Mesenchymal stem cell (in vitro differentiated cells and primary cell): ENCODE measurements at regions not wholly inside any gene's neighbourhood (a gene's known extent, or its start where the extent isn't known, plus 50 kb on each side); places are given as distances from the start of the nearest gene placed in this dataset.
A peak's percentile ranks its signal among the peaks of the same experiment; 100 is the strongest.

Experiments
- DNase-seq: peaks from one replicate; pipeline ENCODE4 v3.0.0-alpha.2; 2013
- H2AFZ ChIP-seq: one replicate; pipeline ENCODE4 v1.6.1; 2013; ENCODE audit warnings: low read depth, mild to moderate bottlenecking, control low read depth, inconsistent platforms, low read length, moderate library complexity
- H2AK5ac ChIP-seq: 2 replicates; pipeline ENCODE4 v1.6.1; 2013; ENCODE audit warnings: low read length, moderate library complexity, mild to moderate bottlenecking, inconsistent platforms; ENCODE audit not compliant: severe bottlenecking
- H2BK120ac ChIP-seq: one replicate; pipeline ENCODE4 v1.6.1; 2013; ENCODE audit warnings: low read depth, mild to moderate bottlenecking, inconsistent platforms, low read length, moderate library complexity
- H2BK12ac ChIP-seq, 2 experiments: one replicate each; pipeline ENCODE4 v1.6.1; 2013; ENCODE audit warnings: inconsistent platforms in 2 of 2, low read length in 2 of 2, mild to moderate bottlenecking in 2 of 2, moderate library complexity in 2 of 2, control low read depth in 1 of 2
- H2BK15ac ChIP-seq: one replicate; pipeline ENCODE4 v1.6.1; 2013; ENCODE audit warnings: mild to moderate bottlenecking, low read depth, inconsistent platforms; ENCODE audit not compliant: poor library complexity, severe bottlenecking
- H2BK5ac ChIP-seq: 2 replicates; pipeline ENCODE4 v1.6.1; 2013; ENCODE audit warnings: low read depth, mild to moderate bottlenecking, low read length, control low read depth, inconsistent platforms; ENCODE audit not compliant: poor library complexity, severe bottlenecking
- H3K14ac ChIP-seq, 2 experiments: one replicate each; pipeline ENCODE4 v1.6.1; 2013; ENCODE audit warnings: inconsistent platforms in 2 of 2, low read length in 2 of 2, control low read depth in 1 of 2, mild to moderate bottlenecking in 1 of 2, moderate library complexity in 1 of 2
- H3K18ac ChIP-seq, 2 experiments: one replicate each; pipeline ENCODE4 v1.6.1; 2013; ENCODE audit warnings: inconsistent platforms in 2 of 2, low read length in 2 of 2, control low read depth in 1 of 2, low read depth in 1 of 2, mild to moderate bottlenecking in 1 of 2
- H3K23ac ChIP-seq, 2 experiments: one replicate each; pipeline ENCODE4 v1.6.1; 2013; ENCODE audit warnings: inconsistent platforms in 2 of 2, low read length in 2 of 2, mild to moderate bottlenecking in 2 of 2, moderate library complexity in 2 of 2, control low read depth in 1 of 2
- H3K27ac ChIP-seq: 2 replicates; pipeline ENCODE4 v1.5.1; 2013; ENCODE audit warnings: mild to moderate bottlenecking, moderate library complexity, low read length, control low read depth, inconsistent platforms; ENCODE audit not compliant: poor library complexity, severe bottlenecking
- H3K27me3 ChIP-seq, 2 experiments: 2 replicates each; pipeline versions ENCODE4 v1.6.1 to v1.7.0; 2013; ENCODE audit warnings: low read length in 2 of 2, mild to moderate bottlenecking in 2 of 2, moderate library complexity in 2 of 2, control low read depth in 1 of 2, inconsistent platforms in 1 of 2; ENCODE audit not compliant: control insufficient read depth in 1 of 2, insufficient read depth in 1 of 2
- H3K36me3 ChIP-seq, 2 experiments: 2 replicates each; pipeline versions ENCODE4 v1.6.1 to v1.7.0; 2013; ENCODE audit warnings: low read length in 2 of 2, control low read depth in 1 of 2, inconsistent platforms in 1 of 2, low read depth in 1 of 2, mild to moderate bottlenecking in 1 of 2; ENCODE audit not compliant: insufficient read depth in 2 of 2, control insufficient read depth in 1 of 2
- H3K4ac ChIP-seq, 2 experiments: one replicate each; pipeline ENCODE4 v1.6.1; 2013; ENCODE audit warnings: inconsistent platforms in 2 of 2, low read length in 2 of 2, mild to moderate bottlenecking in 2 of 2, moderate library complexity in 2 of 2, control low read depth in 1 of 2, low read depth in 1 of 2
- H3K4me1 ChIP-seq: 2 replicates; pipeline ENCODE4 v1.6.1; 2013; ENCODE audit warnings: low read depth, low read length, control low read depth; ENCODE audit not compliant: control insufficient read depth, insufficient read depth
- H3K4me2 ChIP-seq: 2 replicates; pipeline ENCODE4 v1.6.1; 2013; ENCODE audit warnings: low read length, mild to moderate bottlenecking, inconsistent platforms; ENCODE audit not compliant: poor library complexity, severe bottlenecking
- H3K4me3 ChIP-seq, 2 experiments: 2 replicates each; pipeline versions ENCODE4 v1.5.1 to v1.7.0; 2013; ENCODE audit warnings: low read length in 2 of 2, mild to moderate bottlenecking in 2 of 2, control low read depth in 1 of 2, low read depth in 1 of 2; ENCODE audit not compliant: insufficient read depth in 1 of 2
- H3K79me1 ChIP-seq: replicated peaks from 2 replicates; pipeline ENCODE4 v1.6.1; 2013; ENCODE audit warnings: mild to moderate bottlenecking, control low read depth, low read length, inconsistent platforms; ENCODE audit not compliant: poor library complexity, severe bottlenecking
- H3K9ac ChIP-seq: 2 replicates; pipeline ENCODE4 v1.7.0; 2013; ENCODE audit warnings: mild to moderate bottlenecking, low read length, moderate library complexity
- H3K9me3 ChIP-seq: 2 replicates; pipeline ENCODE4 v1.7.0; 2013; ENCODE audit warnings: mild to moderate bottlenecking, low read length; ENCODE audit not compliant: control insufficient read depth
- H4K8ac ChIP-seq: one replicate; pipeline ENCODE4 v1.6.1; 2013; ENCODE audit warnings: inconsistent platforms, mild to moderate bottlenecking, low read length, moderate library complexity
- H4K91ac ChIP-seq: one replicate; pipeline ENCODE4 v1.6.1; 2013; ENCODE audit warnings: mild to moderate bottlenecking, low read length, inconsistent platforms
- WGBS: methylation state at CpG from one replicate; pipeline ENCODE4 v1.1.7; 2013; ENCODE audit warnings: mixed read lengths; 5-methylcytosine and 5-hydroxymethylcytosine counted together

DNA sequence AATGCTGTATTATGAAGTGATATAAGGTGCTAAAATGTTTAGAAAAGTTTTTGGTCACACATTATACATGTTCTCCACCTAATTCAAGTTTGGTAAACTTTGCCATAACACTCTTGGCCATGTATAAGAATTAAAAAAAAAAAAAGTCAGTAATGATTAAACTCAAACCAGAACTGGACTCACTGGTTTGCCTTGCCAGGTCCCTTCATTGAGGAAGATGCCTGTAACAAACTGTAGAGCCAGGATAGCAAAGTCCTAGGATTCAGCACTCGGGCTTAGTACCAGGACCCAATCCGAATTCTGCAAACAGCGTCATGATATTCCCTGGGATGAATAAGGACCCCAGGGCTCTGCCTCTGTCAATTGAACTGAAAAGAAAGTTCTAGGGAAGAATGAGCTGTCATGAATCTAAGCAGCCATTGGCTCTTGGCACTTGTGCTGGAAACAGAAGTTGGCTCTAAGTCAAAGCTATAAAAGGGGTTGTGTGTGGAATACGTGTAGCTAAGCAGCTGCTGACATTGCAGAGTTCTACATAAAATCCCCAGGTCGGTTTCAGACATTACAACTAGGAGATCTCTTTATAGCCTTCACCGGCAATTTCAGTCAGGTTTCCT is 216.9 kb downstream of the C7orf25 start:
- no peak overlapping the region for H2BK120ac ChIP-seq
- peaks cover 0 to 28% of the 10 kb centered on the region in 2 experiments for H3K27me3 ChIP-seq
- 85% methylated on average over 5 of the region's 6 CpGs for WGBS
- H3K14ac ChIP-seq: no peak overlapping the region
- no peak overlapping the region for H4K91ac ChIP-seq
- no peaks in the 10 kb centered on the region for H3K4me1 ChIP-seq
- H3K79me1 ChIP-seq: no peaks in the 10 kb centered on the region
- H3K4me2 ChIP-seq: no peak overlapping the region
- no peak overlapping the region for H4K8ac ChIP-seq
- no peak overlapping the region for H3K4me3 ChIP-seq
- H2BK5ac ChIP-seq: no peak overlapping the region
- no peak overlapping the region for H3K4ac ChIP-seq
- no peak overlapping the region for H2AFZ ChIP-seq
- no peaks in the 10 kb centered on the region for H3K9me3 ChIP-seq
- H2BK15ac ChIP-seq: no peak overlapping the region
- H3K36me3 ChIP-seq: no peaks in the 10 kb centered on the region
- no peak for DNase-seq
- no peak overlapping the region for H3K9ac ChIP-seq
- H2BK12ac ChIP-seq: no peak overlapping the region
- H2AK5ac ChIP-seq: no peak overlapping the region
- no peak overlapping the region for H3K18ac ChIP-seq
- H3K23ac ChIP-seq: no peak overlapping the region
- no peak overlapping the region for H3K27ac ChIP-seq

DNA sequence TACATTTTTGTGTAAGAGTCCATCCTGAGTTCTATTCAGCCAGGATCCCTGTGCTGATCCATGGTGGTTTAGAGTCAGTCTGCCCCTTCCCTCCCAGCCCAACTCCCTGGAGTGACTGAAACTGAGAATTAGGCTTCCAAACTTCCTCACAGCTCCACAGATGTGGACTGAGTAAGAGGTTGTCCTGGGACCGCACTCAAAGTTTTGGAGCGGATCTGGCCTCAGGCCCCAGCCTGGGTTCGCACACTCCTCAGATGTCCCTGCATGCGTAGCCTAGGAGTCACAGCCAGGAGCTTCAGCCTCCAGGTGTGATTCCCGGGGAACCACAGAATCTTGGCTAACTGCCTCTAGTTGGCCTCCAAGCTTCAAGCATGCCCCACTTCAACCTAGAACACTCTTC is 218.1 kb downstream of the C7orf25 start:
- Histone ChIP-seq H3K18ac (no peak overlapping the region), H3K4me3 (no peak overlapping the region), H3K14ac (no peak overlapping the region), H3K36me3 (no peaks in the 10 kb centered on the region), H3K4me1 (no peaks in the 10 kb centered on the region), H4K8ac (no peak overlapping the region), H2BK15ac (no peak overlapping the region), H3K9me3 (no peaks in the 10 kb centered on the region), H3K23ac (no peak overlapping the region), H2BK12ac (no peak overlapping the region), H3K79me1 (no peaks in the 10 kb centered on the region), H3K9ac (no peak overlapping the region), H3K4me2 (no peak overlapping the region), H2AFZ (no peak overlapping the region), H2BK5ac (no peak overlapping the region), H3K27ac (no peak overlapping the region), H3K4ac (no peak overlapping the region), H2AK5ac (no peak overlapping the region), H3K27me3 (peaks cover 0 to 28% of the 10 kb centered on the region in 2 experiments), H4K91ac (no peak overlapping the region), H2BK120ac (no peak overlapping the region)
- 96% methylated on average over 5 of the region's 5 CpGs for WGBS
- DNase-seq: no peak

DNA sequence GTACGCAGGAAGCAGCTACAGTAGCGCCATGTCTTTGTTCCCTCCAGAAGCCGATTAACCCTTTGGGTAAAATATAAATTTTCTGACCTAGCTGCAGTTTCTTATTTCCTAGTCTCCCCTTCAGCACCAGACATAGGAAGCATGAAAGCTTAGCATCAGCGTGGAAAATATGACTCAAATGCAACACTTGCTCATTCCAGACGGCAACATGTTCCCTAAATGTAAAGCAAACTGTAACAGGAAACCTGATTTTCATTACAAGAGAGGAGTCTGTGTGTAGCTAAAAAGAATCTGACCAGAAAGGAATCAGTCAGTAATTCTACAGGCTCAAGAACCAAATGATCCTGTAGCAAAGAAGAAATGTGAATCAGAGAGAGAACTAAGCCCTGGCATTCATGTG is 219.2 kb downstream of the C7orf25 start:
- H2BK5ac ChIP-seq: no peak overlapping the region
- H3K18ac ChIP-seq: no peak overlapping the region
- H3K36me3 ChIP-seq: no peaks in the 10 kb centered on the region
- peaks cover 0 to 25% of the 10 kb centered on the region in 2 experiments for H3K27me3 ChIP-seq
- H4K8ac ChIP-seq: no peak overlapping the region
- H3K79me1 ChIP-seq: no peaks in the 10 kb centered on the region
- H3K9ac ChIP-seq: no peak overlapping the region
- H2BK15ac ChIP-seq: no peak overlapping the region
- DNase-seq: peak; percentile 30
- H2BK120ac ChIP-seq: no peak overlapping the region
- WGBS: 84% methylated on average over 4 of the region's 5 CpGs
- H3K14ac ChIP-seq: no peak overlapping the region
- no peak overlapping the region for H3K23ac ChIP-seq
- no peak overlapping the region for H2AK5ac ChIP-seq
- no peaks in the 10 kb centered on the region for H3K4me1 ChIP-seq
- H3K27ac ChIP-seq: no peak overlapping the region
- no peak overlapping the region for H4K91ac ChIP-seq
- H3K4me3 ChIP-seq: no peak overlapping the region
- H3K4me2 ChIP-seq: no peak overlapping the region
- no peak overlapping the region for H3K4ac ChIP-seq
- H3K9me3 ChIP-seq: no peaks in the 10 kb centered on the region
- H2AFZ ChIP-seq: no peak overlapping the region
- H2BK12ac ChIP-seq: no peak overlapping the region

DNA sequence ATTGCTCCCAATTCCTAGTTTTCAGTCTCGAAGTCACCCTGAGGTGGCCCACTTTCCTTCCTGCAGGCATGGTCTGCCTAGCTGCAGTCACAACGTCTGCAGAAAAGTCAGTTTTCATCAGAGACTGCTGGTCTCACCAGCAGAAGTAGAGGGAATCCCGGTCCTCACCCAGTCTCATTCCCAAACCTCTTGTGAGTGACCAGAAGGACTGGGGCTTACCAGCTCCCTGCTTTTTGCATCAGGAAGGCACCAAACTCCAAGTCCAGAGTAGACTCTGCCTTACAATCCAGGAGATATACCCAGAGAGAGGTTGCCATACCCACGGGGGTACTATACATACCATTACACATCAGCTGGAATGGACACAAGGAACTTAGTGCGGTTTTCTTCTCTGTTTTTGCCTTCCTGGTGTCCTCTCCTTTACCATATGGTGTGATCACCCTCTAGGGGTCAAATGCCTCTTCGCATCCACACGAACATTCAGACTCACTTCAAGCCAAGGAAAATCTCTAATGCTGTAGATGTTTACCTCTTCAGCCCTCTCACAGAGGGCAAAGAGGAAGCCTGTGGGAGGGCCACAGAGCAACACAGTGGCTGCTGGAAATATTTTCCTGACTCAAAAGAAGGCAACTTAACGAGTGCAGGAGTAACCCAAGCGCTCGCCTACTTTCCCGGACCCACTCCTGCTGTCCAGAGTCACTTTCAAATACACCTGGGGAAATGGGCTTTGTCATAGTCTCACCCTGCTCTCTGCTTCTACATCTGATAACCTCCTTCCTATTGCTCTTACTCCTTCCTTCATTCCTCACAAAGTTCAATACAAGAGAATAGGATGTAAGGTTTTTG is 220.9 kb downstream of the C7orf25 start:
- no peaks in the 10 kb centered on the region for H3K36me3 ChIP-seq

More for the DNA sequence above, 220.9 kb downstream of the C7orf25 start:
- peaks cover 0 to 28% of the 10 kb centered on the region in 2 experiments for H3K27me3 ChIP-seq
- H4K8ac ChIP-seq: peak overlapping the region; percentile 3
- H2AFZ ChIP-seq: no peak overlapping the region
- no peak overlapping the region for H3K23ac ChIP-seq
- H3K14ac ChIP-seq: no peak overlapping the region
- no peak overlapping the region for H3K4me3 ChIP-seq
- H3K4me1 ChIP-seq: no peaks in the 10 kb centered on the region
- no peak overlapping the region for H2AK5ac ChIP-seq
- peak overlapping the region in 1 of 2 experiments; percentile 55 for H2BK12ac ChIP-seq
- H3K27ac ChIP-seq: no peak overlapping the region
- H2BK5ac ChIP-seq: no peak overlapping the region
- no peaks in the 10 kb centered on the region for H3K9me3 ChIP-seq
- no peak overlapping the region for H3K18ac ChIP-seq
- peak; percentile 77 for DNase-seq
- H3K79me1 ChIP-seq: no peaks in the 10 kb centered on the region
- H2BK15ac ChIP-seq: no peak overlapping the region
- no peak overlapping the region for H3K4ac ChIP-seq
- H3K9ac ChIP-seq: no peak overlapping the region
- no peak overlapping the region for H2BK120ac ChIP-seq
- 60% methylated on average over 11 of the region's 11 CpGs for WGBS
- H4K91ac ChIP-seq: no peak overlapping the region
- no peak overlapping the region for H3K4me2 ChIP-seq
